ENCODE measurements at regions not wholly inside any gene's neighbourhood (a gene's known extent, or its start where the extent isn't known, plus 50 kb on each side); places are given as distances from the start of the nearest gene placed in this dataset.

DNA sequence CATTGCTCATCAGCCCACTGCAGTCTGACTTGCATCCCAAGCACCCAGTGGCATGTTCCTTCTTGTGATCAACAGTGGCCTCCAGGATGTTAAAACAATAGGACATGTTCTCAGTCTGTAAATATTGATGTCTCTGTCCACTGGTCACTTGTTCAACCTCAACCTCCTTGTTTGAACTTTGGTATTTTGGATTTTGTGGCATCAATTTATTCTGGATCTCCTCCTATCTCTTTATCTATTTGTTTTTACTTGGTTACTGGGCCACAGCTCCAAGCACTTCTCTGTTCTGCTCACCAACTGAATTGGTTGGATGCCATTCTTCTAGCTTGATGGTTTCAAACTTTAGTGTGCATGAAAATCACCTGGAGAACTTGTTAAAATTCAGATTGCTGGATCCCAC, 1414.8 kb upstream of the CELF4 start:
- no peak for DNase-seq (ENCODE audit: low spot score)

DNA sequence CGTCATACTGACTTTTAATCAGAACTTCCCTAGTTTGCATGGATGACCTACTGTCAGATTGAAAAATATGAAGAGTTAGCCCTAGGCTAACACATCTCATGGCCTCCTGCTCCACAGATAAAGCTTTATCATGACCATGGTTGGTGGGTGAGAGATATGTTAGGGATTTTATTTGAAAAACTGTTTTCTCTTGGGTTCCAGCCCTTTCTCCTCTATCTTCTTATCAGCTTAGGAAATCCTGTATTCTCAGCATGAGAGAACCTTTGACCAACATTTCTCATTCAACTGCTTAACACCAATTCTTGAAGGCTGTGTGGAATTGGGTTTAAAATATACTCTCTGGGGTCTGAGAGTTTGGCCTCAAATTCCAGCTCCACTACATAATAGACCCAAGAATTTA, 1407.0 kb upstream of the CELF4 start:
- DNase-seq (ENCODE audit: low spot score): no peak

DNA sequence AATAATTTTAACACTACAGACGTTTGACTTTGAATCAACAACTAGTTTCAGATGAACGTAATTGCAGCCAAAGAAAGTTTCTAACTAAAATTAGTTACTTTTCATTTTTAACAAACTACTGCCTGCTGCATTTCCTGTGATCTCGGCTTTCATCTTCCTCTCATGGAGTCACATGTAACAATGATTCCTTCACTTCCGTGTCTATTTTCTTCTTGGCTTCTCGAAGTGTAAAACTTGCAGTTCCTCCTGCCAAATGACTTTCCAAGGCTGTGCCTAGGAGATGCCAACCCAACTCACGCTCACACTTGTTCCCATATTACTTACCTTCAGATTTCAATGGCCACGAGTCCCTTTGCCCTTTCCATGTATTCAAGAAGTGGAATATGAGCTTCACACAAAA, 1406.3 kb upstream of the CELF4 start:
- DNase-seq (ENCODE audit: low spot score): no peak

DNA sequence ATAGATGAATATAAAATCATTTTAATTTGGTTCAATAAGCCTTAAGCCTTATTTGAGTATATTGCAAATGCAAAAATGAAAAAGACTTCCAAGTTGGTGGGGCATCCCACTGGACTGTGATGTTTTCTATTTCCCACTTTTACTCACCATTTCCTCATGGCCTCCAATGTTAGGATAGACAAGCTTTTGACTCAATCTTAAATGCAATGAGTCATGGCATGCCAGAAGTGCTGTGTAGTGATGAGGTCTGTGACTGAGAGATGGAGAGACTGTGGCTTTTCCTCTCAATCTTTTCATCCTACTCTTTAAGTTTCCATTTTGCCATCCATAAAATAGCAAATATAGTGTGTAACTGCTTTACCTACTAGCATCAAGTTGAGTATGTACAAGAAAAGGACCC, 1401.2 kb upstream of the CELF4 start:
- DNase-seq (ENCODE audit: low spot score): no peak

DNA sequence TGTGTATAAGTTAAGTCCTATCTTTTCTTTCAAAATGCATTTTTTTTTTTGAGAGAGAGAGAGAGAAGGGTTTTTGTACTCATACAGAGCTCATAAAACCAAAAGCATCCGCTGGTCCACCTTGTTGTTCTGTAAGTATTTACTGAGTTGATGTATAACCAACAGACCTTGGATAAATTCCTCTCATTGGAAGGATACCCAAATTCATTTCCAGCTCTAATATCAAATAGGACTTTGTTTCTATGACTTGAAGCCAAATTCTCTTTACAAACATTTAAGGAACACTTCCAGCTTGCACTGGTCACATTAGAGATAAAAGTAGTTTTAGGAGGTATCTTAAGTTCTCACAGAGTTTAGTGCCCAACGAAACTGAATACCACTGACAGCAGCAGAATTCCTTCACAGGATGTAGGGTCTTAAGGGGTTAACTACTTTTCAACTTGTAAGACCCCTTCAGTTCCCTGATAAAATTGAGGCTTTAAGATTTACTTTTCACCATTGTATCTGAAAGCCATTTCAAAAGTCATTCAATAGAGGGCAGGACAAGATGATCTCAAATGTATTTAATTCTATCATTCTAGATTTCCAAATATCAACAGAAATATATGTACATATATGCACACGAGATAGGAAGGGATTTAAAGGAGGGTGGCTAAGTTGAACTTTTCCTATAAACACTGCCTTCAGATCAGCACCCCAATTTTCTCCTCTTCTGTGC, 1398.5 kb upstream of the CELF4 start:
- DNase-seq (ENCODE audit: low spot score): no peak

DNA sequence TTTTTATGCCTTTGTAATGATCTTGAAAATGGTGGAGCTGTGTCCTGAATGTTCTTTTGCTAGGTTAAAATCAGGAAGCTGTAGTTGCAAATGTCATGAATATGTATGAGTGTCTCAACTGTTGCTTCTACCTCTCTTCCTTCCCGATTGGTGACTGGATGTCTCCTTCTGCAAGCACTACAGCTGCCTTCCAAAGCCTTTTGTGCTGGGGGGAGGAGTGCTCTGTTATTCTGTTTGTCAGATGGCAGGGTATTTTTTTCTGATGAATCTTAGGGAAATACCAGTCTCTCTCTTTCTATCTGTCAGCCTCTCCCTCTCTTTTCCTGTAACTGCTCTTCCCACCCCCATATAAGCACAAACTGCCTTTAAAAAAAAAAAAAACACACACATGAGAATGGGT, 1396.3 kb upstream of the CELF4 start:
- DNase-seq (ENCODE audit: low spot score): no peak

DNA sequence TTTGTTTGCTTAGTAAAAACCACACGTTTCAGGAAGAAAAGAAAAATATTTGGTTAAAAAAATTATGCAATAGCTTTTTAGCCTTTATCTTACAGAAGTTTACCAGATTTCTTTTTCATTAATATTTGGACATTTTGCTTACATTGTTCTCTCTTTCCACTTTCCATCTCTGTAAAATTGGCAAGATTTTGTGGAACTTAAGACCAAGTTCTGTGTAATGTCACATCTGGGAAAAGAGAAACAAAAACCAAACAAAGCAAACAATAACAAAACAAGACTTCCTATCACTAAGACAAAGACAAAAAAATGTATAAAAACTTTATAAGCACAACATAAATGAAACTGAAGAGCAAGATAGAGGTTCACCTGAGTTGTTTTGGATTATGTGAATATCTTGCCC, 1392.1 kb upstream of the CELF4 start:
- DNase-seq (ENCODE audit: low spot score): no peak

DNA sequence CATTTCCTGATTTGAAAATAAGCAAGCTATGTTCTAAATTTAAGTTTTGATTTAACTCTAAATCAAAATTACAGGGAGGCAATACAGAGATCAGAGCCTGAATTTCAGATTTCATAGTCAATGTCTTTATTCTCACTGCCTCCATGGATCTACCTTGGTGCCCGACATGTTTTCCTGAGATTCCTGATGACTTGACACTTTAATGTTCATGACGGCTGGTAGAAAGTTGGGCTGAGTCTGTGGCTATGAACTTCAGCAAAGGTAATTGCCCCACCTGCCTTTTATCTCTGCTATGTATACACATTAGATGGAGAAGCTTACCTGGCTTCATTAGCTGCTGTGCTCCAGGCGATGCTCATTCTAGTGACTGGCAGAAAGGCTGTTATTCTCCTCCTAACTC, 1390.5 kb upstream of the CELF4 start:
- no peak for DNase-seq (ENCODE audit: low spot score)

DNA sequence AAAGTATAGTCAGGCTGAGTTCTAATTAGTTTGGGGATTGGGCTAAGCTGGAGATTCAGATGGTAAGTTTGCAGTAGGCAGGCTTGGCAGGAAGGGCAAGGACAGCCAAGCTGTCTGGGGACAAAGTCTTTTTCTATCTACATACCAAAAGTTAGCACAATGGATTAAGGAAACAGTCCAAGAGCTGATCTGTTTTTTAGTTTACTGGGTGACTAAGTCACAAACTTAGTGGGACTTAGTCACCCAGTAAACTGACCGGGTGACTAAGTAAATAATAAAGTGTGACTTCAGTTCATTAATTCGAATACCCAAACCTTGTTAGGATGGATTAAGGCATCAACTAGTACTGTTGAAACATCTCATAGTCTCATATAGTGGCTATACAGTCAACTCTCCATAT, 1386.0 kb upstream of the CELF4 start:
- no peak for DNase-seq (ENCODE audit: low spot score)

DNA sequence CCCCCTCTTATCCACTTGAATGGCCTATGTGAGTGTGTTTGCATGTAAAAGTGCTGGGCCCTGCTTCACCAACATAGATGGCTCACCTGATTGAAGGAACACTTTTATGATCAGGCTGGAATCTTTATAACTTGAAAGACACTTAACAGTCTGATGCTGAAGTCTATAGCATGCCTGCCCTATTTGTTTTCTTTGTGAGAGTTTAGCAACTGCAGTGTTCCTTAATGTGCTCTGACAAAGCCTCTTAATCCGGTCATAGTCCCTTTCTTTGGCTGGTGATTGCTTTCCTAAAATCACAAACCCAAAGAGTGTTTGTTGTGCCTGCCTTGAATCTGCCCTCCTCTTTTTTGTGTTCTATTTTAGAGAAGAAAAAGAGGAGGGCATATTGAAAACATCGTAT, 1382.8 kb upstream of the CELF4 start:
- no peak for DNase-seq (ENCODE audit: low spot score)

DNA sequence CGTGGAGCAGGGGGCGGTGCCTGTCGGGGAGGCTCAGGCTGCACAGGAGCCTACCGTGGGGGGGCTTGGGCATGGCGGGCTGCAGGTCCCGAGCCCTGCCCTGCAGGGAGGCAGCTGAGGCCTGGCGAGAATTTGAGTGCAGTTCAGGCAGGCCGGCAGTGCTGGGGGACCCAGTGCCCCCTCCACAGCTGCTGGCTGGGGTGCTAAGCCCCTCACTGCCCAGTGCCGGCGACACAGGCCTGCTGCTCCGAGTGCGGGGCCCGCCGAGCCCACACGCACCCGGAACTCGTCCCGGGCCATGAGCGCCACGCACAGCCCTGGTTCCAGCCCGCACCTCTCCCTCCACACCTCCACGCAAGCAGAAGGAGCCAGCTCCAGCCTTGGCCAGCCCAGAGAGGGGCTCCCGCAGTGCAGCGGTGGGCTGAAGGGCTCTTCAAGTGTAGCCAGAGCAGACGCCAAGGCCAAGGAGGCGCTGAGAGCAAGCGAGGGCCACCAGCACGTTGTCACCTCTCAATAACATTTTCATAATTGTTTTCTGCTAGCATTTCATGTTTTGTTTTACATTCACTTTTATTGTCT, 1378.9 kb upstream of the CELF4 start:
- DNase-seq (ENCODE audit: low spot score): no peak

DNA sequence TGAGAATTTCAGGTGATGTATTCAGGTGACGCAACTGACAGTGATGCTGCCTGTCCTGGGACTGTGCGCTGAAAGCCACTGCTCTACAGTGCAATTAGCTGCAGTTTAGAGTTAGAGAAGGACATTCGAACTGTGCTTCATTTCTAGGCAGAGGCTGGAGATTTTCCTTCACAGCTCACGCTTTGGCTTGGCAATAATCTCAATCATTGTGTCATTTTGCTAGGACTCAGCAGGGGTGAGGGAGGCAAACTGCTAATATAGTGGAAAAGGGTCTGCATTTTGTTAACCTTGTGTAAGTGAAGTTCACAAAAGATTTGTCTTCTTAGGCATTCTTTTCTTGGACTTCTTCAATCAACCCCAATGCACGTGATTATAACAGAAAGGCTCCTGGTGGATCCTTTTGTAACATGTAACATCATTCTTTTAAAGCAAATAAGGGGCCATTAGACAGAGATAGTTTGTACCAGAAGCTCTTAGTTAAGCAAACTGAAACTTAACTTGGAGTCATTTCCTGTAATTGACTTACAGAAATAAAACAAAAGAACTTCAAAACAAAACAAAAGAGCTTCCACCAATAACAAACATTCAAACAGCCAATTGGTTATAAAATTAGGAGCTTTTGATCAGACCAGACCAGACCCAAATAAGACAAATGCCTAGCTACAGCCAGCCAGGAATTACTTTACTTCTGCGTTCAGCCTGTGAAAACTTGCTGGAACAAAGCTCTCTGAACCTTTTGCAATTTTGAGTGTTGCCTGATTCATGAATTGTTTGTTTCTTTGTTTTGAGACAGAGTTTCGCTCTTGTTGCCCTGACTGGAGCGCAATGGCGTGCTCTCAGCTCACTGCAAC, 1376.3 kb upstream of the CELF4 start:
- no peak for DNase-seq (ENCODE audit: low spot score)

DNA sequence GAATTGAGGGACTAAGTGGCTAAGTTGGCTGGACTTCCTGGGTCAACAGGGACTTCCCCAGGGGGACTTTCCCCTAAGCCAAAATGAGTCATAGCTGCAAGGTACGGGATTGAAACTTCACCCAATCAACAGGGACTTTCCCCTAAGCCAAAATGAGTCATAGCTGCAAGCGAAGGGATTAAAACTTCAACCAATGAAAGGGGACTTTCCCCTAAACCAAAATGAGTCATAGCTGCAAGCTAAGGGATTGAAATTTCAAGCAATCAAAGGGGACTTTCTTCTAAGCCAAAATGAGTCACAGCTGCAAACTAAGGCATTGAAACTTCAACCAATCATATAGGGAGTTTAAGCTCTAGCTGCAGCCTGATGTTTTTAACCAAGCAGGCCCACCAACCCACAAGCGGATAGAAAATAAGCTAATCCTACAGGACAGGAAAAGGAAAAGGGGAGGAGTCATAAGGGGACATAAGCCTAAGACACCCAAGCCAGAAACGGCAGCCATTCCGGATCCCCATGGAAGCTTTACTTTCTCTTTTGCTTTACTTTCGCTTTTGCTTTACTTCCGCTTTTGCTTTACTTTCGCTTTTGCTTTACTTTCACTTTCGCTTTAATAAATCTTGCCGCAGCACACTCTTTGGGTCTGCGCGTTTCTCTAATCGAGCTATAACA, 1375.4 kb upstream of the CELF4 start:
- DNase-seq (ENCODE audit: low spot score): no peak

DNA sequence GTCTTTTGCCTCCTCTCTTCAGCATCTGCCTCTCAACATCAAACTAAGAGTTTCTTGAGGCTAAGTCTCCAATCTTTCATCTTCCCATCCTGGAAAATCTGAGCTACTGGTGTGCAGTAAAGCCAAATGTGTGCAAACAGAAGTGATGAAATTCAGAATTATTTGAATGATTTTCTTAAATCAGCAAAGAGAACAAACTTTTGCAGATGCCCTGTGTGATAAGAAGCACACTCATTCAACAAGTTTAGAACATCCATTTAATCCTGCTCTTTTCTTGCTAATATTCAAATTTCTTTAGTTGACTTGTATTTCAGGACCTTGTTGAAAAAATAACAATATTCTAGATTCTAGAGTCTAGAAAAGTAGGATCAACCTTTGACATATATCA, 1374.9 kb upstream of the CELF4 start:
- no peak for DNase-seq (ENCODE audit: low spot score)

DNA sequence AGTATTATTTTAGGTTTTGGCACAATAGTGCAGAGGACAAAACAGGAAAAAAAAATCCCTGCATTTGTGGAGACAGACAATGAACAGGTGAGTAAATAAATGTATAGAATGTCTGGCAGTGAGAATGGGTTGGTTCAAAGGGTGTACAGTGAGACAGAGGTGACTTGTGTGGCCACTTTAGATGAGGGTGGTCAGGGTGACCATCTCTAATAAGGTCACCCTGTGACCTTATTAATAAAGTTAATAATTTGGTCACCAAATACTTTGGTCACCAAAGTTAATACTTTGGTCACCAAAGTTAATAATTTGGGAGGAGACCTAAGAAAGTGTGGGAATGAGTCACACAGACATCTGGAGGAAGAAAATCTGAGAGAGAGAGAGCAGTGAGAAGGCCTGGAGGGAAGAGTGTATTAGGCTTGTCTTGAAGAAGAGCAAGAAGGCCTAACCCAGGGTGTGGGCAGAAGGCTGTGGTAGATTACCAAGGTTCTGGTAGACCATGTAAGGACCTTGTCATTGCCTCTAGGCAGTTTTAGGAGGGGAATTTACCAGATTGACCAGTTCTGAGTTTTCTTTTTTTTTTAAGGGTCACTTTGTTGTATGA, 1368.4 kb upstream of the CELF4 start:
- no peak for DNase-seq (ENCODE audit: low spot score)

DNA sequence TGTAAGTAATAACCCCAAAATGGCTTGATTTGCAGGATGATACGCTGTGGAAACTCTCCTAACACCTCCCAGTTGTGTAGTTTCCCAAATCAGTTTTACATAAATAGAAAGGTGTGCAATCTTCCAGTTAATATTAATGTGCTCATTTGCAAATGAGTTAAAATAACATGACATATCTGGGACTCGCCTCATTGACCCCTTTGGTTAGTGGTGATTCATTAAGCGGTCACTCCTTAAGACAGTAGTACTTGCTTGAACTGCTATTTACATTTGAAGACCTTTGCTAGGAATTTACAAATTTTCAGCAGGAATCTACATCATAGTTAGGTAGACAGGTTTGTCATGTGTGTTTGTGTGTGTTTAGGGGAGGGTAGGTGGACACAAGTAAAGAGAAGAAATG, 1367.7 kb upstream of the CELF4 start:
- no peak for DNase-seq (ENCODE audit: low spot score)

DNA sequence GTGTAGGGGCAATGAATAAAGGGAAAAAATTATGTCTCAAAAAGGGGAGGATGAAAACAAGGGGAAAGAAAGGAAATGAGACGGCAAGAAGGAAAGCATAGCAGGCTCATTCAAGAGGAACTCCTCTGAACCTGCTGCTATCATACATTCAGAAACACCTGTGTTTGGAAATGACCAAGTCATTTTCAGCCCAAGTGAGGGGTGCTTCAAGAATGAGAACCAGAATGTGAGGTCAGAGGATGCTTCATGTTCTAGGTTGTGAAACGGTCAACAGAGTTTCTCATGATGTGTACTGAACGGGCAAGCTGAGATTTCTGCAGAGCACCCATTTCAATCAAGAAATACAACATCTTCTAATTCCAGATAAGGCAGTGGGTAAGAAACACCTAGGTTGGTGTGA, 1367.2 kb upstream of the CELF4 start:
- no peak for DNase-seq (ENCODE audit: low spot score)

DNA sequence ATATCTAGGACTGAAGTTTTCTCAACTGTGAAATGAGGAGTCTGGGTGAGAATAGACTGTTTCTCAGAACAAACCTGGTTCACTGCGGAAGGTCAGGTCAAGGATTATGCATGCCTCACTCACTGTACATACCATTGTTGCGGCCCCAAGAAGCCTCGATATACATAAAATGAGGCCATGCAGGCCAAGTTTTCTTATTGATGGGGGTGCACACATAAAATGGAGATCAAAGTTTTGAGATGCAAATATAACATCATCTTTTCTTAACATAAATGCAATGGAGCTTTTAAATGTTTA, 1366.1 kb upstream of the CELF4 start:
- DNase-seq (ENCODE audit: low spot score): no peak

DNA sequence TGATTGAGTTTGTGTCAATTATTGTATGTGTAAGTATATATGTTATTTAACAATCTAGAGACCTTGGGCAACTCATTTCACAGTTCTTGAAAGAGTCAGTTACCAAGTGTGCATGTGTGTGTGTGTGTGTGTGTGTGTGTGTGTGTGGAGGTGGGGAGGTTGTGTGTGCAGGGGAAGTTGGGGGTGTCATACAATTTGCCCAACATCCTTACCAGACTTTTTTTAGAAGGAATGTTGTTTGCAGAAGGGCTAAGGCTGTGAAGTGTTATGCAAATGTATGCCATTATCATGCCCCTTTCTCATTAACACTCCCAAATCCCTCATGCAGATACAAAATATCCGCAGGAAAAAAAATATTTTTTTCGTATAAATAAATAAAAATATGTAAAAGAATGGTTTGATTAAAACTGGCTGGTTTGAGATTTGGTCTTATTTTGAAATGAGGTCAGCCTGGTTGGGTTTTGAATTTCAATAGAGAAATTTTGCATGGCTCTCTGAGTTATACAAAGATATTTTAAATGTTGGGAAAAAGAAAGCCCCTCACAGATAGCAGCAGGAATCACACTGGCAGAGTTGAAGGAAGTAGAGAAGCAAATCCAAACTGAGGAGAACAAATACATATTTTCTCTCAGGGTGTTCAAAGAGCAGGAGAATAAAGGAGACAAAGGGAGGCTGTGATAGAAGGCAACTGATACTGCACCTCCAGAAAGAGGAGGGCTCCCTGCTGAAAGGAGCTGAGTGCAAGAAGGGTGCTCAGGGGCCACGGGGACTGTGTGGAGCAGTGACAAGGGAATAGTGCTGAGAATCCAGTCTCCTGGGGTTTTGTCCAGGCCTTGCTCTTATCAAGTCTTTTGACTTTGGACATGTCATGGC, 1365.5 kb upstream of the CELF4 start:
- DNase-seq (ENCODE audit: low spot score): no peak

DNA sequence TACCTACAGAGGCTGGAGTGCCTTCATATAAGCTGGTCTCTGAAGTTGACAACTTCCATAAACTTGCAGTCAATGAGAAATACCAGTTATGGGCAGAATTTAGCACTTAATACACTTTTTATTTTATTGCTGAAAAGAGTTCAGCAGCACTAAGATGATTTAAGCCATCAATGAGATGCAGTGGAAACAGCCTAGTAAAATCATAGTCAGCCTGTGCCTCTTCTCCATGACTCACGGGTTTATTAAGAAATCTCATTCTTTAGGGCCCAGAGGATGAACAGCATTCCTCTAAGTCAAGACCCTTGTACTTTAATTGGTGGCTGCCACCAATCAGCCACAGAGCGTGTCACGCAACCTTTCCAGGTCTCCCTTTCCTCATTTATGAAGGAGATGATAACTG, 1357.9 kb upstream of the CELF4 start:
- no peak for DNase-seq (ENCODE audit: low spot score)

DNA sequence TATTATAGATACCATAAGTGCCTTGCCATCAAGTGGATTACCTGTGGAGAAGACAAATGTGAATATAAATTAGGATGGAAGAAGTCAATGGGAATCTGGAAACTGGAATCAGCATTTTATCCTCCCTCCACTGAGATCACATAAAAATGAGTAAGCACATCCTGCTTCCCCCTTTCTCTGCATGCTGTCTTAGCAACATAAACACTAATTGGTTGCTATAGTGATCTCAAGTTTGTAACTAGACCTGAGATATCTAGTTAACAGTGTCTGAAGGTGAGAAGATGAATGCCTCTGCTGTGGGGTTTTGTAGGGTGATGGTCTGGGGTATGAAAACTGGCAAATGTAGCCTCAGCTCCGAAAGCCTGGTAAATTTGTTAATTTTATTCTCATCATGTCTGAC, 1357.5 kb upstream of the CELF4 start:
- DNase-seq (ENCODE audit: low spot score): no peak

DNA sequence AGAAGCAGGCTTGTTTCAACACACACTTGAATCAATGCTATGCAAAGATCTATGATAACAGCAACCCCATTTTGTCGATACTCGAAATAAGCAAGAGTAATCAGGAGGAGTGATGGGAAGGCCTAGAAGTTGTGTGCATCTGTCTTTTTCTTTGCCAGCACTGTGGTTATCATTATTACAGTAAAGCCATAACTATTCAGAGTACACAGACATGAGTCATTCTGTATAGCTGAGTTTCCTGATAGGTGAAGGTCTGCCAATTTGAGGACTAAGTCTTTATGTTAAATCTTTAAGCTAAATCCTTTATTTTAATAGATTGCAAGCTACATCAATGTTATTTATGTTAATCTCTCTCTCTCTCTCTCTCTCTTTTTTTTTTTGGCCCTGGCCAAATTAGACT, 1344.4 kb upstream of the CELF4 start:
- DNase-seq (ENCODE audit: low spot score): no peak
